ENCODE measurements at regions not wholly inside any gene's neighbourhood (a gene's known extent, or its start where the extent isn't known, plus 50 kb on each side); places are given as distances from the start of the nearest gene placed in this dataset.

DNA sequence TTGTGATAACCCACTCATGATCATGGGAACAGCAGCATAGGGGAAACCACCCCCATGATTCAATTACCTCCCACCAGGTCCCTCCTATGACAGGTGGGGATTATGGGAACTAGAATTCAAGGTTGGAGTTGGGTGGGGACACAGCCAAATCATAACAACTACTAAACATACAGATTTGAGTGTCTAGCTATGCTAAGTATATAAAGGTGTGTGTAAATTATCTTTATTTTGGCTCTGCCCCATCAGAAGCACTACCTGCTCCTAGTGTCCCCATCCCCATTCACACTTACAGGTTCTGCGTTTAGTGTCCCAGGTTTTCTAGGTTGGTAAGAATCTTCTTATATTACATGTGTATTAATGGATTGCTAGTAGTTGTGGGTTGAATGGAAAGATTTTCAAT lies 464.7 kb downstream of the EPHA4 start:
- no peaks in the 10 kb centered on the region for H3K9me3 ChIP-seq (ENCODE audit: low read length)
- no peaks in the 10 kb centered on the region for H3K27me3 ChIP-seq (ENCODE audit: insufficient read depth, low read depth, low read length)
- no peaks in the 10 kb centered on the region for H3K9me2 ChIP-seq (ENCODE audit: insufficient read depth, low read length)
- H3K36me3 ChIP-seq (ENCODE audit: insufficient read depth, low read length) = no peaks in the 10 kb centered on the region
- no peaks in the 10 kb centered on the region for H4K20me1 ChIP-seq (ENCODE audit: insufficient read depth)
- no peak overlapping the region for H3K4me3 ChIP-seq (ENCODE audit: low read length)
- H3K9ac ChIP-seq (ENCODE audit: low read length) = no peak overlapping the region
- H3K79me2 ChIP-seq (replicated peaks; ENCODE audit: insufficient read depth, low read length) = no peaks in the 10 kb centered on the region
- H3K4me2 ChIP-seq (ENCODE audit: low read length) = no peak overlapping the region
- no peaks in the 10 kb centered on the region for H3F3A ChIP-seq (ENCODE audit: insufficient read depth, low read length, poor library complexity, severe bottlenecking)
- H3K27ac ChIP-seq (ENCODE audit: low read length) = no peak overlapping the region
- TF ChIP-seq POLR2AphosphoS5 (IDR thresholded peaks at IDR 0.05) = no peak
- TF ChIP-seq, protein P1, sequence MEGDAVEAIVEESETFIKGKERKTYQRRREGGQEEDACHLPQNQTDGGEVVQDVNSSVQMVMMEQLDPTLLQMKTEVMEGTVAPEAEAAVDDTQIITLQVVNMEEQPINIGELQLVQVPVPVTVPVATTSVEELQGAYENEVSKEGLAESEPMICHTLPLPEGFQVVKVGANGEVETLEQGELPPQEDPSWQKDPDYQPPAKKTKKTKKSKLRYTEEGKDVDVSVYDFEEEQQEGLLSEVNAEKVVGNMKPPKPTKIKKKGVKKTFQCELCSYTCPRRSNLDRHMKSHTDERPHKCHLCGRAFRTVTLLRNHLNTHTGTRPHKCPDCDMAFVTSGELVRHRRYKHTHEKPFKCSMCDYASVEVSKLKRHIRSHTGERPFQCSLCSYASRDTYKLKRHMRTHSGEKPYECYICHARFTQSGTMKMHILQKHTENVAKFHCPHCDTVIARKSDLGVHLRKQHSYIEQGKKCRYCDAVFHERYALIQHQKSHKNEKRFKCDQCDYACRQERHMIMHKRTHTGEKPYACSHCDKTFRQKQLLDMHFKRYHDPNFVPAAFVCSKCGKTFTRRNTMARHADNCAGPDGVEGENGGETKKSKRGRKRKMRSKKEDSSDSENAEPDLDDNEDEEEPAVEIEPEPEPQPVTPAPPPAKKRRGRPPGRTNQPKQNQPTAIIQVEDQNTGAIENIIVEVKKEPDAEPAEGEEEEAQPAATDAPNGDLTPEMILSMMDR (IDR thresholded peaks at IDR 0.05; ENCODE audit: poor library complexity, severe bottlenecking) = no peak
- TF ChIP-seq MXI1 (conservative IDR thresholded peaks at IDR 0.05; ENCODE audit: poor library complexity, severe bottlenecking) = no peak
- TF ChIP-seq RAD21 (conservative IDR thresholded peaks at IDR 0.05) = no peak
- TF ChIP-seq EZH2 (IDR thresholded peaks at IDR 0.05; ENCODE audit: borderline replicate concordance, insufficient read depth, low read length, poor library complexity, severe bottlenecking) = no peak
- TF ChIP-seq EP300 (conservative IDR thresholded peaks at IDR 0.05; ENCODE audit: poor library complexity, severe bottlenecking) = no peak
- TF ChIP-seq, protein P2, sequence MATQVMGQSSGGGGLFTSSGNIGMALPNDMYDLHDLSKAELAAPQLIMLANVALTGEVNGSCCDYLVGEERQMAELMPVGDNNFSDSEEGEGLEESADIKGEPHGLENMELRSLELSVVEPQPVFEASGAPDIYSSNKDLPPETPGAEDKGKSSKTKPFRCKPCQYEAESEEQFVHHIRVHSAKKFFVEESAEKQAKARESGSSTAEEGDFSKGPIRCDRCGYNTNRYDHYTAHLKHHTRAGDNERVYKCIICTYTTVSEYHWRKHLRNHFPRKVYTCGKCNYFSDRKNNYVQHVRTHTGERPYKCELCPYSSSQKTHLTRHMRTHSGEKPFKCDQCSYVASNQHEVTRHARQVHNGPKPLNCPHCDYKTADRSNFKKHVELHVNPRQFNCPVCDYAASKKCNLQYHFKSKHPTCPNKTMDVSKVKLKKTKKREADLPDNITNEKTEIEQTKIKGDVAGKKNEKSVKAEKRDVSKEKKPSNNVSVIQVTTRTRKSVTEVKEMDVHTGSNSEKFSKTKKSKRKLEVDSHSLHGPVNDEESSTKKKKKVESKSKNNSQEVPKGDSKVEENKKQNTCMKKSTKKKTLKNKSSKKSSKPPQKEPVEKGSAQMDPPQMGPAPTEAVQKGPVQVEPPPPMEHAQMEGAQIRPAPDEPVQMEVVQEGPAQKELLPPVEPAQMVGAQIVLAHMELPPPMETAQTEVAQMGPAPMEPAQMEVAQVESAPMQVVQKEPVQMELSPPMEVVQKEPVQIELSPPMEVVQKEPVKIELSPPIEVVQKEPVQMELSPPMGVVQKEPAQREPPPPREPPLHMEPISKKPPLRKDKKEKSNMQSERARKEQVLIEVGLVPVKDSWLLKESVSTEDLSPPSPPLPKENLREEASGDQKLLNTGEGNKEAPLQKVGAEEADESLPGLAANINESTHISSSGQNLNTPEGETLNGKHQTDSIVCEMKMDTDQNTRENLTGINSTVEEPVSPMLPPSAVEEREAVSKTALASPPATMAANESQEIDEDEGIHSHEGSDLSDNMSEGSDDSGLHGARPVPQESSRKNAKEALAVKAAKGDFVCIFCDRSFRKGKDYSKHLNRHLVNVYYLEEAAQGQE (IDR thresholded peaks at IDR 0.05; ENCODE audit: borderline replicate concordance) = no peak
- no peak for TF ChIP-seq SMC3 (conservative IDR thresholded peaks at IDR 0.05; ENCODE audit: poor library complexity)
- TF ChIP-seq TAF1 (IDR thresholded peaks at IDR 0.05; ENCODE audit: low read depth) = no peak
- no peak overlapping the region for H2AFZ ChIP-seq (ENCODE audit: low read depth, low read length)

DNA sequence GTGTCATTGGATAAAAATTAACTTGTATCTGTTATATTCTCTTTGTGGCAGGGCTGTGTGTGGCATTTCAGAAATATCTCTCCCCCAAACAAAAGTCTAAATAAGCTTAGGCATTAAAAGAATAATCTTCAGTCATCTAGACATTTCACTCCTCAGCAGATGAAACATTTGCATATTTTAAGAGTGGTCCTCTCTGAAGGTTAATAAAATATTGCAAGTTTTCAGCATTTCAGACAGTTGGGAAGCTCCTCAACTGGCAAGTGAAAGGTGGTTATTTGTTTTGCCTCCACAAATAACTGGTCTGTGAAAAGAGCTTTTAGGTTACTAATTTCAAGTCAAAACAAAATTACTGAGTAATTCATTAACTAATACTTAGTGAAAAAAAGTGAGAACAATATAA lies 462.6 kb downstream of the EPHA4 start:
- Histone ChIP-seq H3K79me2 (replicated peaks; ENCODE audit: insufficient read depth, low read length) (no peaks in the 10 kb centered on the region), H3K9ac (ENCODE audit: low read length) (no peak overlapping the region), H3F3A (ENCODE audit: insufficient read depth, low read length, poor library complexity, severe bottlenecking) (no peaks in the 10 kb centered on the region), H3K9me3 (ENCODE audit: low read length) (no peaks in the 10 kb centered on the region), H3K27ac (ENCODE audit: low read length) (no peak overlapping the region), H3K27me3 (ENCODE audit: insufficient read depth, low read depth, low read length) (no peaks in the 10 kb centered on the region), H4K20me1 (ENCODE audit: insufficient read depth) (no peaks in the 10 kb centered on the region), H3K9me2 (ENCODE audit: insufficient read depth, low read length) (no peaks in the 10 kb centered on the region), H2AFZ (ENCODE audit: low read depth, low read length) (no peak overlapping the region), H3K36me3 (ENCODE audit: insufficient read depth, low read length) (no peaks in the 10 kb centered on the region), H3K4me2 (ENCODE audit: low read length) (no peak overlapping the region), H3K4me3 (ENCODE audit: low read length) (no peak overlapping the region)
- TF ChIP-seq EZH2 (IDR thresholded peaks at IDR 0.05; ENCODE audit: borderline replicate concordance, insufficient read depth, low read length, poor library complexity, severe bottlenecking) (no peak), TAF1 (IDR thresholded peaks at IDR 0.05; ENCODE audit: low read depth) (no peak), EP300 (conservative IDR thresholded peaks at IDR 0.05; ENCODE audit: poor library complexity, severe bottlenecking) (no peak), SMC3 (conservative IDR thresholded peaks at IDR 0.05; ENCODE audit: poor library complexity) (no peak), POLR2AphosphoS5 (IDR thresholded peaks at IDR 0.05) (no peak), RAD21 (conservative IDR thresholded peaks at IDR 0.05) (no peak), MXI1 (conservative IDR thresholded peaks at IDR 0.05; ENCODE audit: poor library complexity, severe bottlenecking) (no peak)
- TF ChIP-seq, protein P1 (IDR thresholded peaks at IDR 0.05; ENCODE audit: poor library complexity, severe bottlenecking) = no peak
- TF ChIP-seq, protein P2 (IDR thresholded peaks at IDR 0.05; ENCODE audit: borderline replicate concordance) = no peak
